Activated CD4-positive, alpha-beta T cell treated with anti-CD3 and anti-CD28 coated beads, Interleukin-10, Interleukin-2, amounts not matched to agents 100 ng/mL and 50 ng/mL, durations not matched to agents 16 hours and 8 hours (primary cell): ENCODE measurements at regions not wholly inside any gene's neighbourhood (a gene's known extent, or its start where the extent isn't known, plus 50 kb on each side); places are given as distances from the start of the nearest gene placed in this dataset.
"Not testable (repeated sequence)": the region's sequence is repeated elsewhere in the genome, so short reads cannot be mapped to it uniquely, and the experiment has no call there.

ENCODE experiments used
- DNase-seq: peaks from one replicate; pipeline ENCODE4 v3.0.0-alpha.2; 2020

DNA sequence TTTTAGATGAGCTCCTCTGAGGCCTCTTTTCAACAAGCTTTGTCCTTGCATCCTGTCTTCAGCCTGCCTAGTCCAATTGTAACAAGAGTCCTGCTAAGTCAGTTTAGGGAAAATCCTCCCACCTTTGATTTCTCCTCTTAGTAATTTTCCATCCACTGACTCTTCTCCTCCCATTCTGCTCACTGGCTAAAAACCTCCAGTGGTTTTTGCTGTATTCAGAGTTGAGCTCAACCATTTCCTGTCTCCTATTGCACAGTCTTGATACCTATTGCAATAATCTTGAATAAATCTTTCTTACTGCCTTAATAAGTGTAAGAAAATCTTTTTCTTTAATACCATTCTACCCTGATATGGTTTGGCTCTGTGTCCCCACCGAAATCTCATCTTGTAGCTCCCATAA is 117.8 kb upstream of the ENPP6 start:
- DNase-seq = peak; percentile 28

DNA sequence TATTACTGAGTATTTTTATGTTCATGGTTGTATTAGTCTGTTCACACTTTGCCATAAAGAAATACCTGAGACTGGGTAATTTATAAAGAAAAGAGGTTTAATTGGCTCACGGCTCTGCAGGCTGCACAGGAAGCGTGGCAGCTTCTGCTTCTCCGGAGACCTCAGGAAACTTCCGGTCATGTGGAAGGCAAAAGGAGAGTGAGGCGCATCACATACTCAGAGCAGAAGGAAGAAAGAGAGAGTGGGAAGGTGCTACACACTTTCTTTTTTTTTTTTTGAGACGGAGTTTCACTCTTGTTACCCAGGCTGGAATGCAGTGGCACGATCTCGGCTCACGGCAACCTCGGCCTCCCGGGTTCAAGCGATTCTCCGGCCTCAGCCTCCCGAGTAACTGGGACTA is 115.8 kb upstream of the ENPP6 start:
- DNase-seq = peak; percentile 17

DNA sequence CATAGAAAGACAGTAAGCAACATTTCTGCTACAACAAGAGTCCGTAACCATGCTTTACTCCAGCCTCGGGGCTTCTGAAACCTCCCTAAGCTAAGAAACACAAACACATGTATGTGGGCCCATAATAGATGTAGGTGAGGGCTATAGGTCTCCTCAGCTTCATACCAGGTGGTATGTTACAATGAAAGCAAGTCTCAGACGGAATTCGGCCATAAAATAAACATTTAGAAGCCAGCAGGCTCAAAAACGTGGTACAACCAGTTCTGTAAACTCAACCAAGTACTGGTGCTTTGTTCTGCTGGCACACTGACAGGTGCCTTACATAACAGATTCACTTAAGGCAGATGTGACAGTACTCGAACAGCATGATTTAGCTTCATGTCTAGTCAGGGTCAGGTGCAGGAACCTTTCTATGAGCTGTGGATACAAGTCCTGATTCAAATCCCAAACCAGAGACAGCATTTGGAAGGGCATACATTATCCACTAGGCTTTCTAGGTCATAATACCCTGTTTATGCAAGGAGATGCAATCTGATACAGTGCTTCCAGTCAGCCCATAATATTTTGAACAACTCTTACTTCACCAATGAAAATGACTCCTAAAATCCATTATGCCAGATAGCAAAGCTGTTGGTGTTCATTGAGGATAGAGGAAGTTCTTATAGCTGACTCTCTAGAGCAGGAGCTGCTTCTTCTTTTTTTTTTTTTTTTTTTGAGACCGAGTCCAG is 113.8 kb upstream of the ENPP6 start:
- DNase-seq = no peak

DNA sequence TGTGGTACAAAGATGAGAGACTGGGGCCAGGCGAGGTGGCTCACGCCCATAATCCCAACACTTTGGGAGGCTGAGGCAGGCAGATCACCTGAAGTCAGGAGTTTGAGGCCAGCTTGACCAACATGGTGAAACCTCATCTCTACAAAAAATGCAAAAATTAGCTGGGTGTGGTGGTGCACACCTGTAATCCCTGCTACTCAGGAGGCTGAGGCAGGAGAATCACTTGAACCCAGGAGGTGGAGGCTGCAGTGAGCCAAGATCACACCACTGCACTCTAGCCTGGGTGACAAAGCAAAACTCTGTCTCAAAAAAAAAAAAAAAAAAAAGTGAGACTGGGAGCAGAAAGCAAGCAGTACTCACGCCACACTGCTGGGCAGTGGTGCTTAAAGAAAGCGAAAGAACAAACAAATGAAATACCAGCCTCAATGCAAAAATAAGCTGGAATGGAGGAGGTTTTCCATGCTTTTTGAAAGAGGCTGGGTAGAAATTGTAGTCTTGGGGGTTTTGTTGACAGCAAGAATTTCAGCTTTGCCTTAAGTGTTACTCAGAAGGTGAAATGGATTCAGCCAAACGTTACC is 112.9 kb upstream of the ENPP6 start:
- not testable (repeated sequence) for DNase-seq

DNA sequence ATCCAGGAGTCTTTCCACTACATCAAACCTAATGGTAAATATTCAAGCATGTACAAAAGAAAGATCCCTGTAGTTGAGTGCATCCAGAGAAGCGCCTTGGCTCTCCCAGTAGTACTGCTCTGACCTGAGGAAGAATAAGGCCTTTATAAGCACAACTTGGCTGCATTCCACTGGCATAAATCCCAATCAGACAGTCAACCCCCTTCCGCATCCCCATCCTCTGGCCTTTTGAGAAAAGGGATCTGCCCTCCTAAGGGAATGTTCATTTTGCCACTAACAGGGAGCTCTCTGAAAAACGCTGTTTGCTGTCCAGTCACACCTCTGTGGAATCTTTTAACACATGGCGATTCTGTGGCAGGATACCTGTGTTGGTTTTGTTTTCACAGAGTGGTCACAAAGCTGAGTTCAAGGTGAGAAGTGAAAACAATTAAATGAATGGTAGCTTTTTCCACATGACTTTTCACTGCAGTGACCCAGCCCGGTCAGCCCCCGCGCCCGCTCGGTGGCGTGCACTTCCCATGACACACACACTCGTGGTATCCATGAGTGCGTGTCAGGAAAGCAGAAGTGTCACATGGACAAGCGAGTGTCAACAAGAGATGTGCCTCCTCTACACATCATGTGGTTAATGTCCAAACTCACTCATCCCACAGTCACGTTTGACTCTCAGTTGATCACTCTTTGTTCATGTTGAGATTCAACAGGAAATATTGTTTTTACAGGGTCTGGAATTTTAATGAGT is 112.2 kb upstream of the ENPP6 start:
- DNase-seq = peak; percentile 60

DNA sequence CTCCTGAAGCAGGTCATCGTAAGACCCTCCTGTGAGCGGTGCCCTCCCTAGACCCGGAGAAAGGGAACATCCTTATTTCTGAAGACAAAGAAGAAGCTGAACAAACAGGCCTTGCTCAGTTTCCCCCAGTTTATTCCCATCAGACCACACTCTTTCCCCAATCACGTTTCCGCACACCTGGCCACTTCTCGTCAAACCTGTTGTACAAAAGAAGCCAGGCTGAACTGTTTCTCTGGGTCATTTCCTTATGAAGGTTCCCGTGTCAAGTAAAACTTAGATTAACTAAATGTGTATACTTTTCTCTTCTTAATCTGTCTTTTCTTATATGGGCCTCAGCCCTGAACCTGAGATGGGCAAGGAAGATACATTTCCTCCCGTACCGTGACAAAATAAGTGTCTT is 111.6 kb upstream of the ENPP6 start:
- DNase-seq = no peak

DNA sequence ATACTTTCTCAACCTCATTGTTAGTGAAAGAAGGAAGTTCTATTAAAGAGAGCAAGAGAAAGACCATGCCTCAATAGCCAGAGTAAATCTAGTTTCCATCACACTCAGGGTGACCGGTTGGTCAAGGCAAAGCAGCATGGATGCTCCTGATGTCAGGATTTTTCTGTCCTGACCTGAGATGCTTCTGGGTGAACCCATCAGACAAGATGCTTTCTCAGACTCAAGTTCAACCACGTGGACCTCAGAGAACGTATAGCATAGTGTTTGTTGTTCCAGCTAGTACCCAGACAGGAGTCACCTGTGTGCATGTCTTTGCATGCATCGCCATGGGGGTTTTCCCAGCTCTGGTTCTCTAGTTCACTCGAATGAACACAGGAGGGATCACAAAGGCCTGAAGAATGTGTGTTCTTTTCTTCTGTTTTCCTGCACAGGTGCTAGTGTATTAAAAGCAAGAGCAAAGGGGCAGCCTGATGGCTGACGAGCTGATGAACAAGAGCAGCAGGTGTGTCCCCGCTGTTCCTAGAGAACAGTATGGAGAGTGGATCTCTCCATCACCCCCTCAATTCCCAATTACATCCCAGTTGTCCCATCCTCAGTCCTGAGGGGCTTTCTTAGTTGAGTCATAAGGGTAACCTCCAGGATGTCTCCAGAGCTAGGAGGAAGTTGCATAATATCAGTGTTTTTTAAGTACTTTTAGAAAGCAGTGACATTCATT is 110.5 kb upstream of the ENPP6 start:
- DNase-seq = peak; percentile 46

DNA sequence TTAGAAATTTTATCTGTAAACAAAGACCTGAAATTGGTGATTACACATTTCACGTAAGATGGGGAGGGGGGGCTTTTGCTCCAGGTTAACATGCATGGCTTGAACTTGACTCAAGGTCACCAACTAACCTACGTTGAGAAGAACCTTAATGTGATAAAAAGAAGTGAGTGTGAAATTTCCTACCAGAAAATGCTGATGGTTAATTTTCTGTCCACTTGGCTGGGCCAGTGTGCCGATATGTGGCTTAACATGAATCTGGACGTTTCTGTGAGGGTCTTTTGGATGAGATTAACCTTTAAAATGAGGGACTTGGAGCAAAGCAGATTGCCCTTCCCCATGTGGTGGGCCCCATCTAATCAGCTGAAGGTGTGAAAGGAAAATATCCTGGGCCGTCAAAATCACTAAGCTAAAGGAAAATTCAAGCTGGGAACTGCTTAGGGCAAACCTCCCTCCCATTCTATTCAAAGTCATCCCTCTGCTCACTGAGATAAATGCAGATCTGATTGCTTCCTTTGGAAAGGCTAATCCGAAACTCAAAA is 107.3 kb upstream of the ENPP6 start:
- DNase-seq = no peak

DNA sequence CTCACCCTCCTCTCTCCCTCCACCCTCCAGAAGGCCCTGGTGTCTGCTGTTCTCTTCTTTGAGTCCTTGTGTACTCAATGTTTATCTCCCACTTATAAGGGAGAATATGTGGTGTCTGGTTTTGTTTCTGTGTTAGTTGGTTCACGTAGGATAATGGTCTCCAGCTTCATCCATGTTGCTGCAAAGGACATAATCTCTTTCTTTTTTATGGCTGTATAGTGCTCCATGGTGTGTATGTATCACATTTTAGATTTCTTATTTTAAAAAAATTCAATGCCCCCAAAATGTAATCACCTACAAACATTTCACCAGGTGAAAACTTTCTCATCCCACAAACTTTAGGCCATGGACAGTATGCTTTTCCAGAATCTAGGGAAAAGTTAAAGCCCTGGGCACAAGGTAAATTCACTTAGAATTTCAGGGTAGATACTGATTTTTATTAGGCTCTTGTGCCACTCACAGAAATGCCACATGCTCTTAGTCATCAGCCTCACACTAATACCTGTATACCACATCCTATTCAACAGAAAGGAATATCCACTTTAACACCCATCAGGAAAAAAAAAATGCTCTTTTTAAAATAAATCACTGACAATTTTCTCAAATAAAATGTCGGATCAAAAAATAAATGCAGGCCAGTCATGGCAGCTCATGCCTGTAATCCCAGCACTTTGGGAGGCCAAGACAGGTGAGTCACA is 104.8 kb upstream of the ENPP6 start:
- no peak for DNase-seq

DNA sequence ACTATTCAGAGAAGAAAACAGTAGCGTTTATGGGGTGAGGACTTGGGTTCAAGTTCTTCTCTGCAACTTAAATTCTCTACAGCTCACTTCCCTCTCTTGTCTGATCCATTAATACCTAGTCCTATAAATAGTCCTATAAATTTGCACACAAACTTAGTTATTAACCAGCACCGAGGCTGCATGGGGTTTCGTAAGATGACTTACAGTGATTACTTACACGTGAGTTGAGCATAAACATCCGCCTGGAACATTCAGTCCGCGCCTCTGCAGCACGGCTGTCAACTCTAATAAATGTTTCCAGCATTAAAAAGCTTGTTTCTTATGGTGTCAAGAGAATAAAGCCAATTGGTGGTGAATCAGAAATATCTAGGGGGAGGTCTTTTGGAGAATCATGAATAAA is 103.0 kb upstream of the ENPP6 start:
- no peak for DNase-seq

DNA sequence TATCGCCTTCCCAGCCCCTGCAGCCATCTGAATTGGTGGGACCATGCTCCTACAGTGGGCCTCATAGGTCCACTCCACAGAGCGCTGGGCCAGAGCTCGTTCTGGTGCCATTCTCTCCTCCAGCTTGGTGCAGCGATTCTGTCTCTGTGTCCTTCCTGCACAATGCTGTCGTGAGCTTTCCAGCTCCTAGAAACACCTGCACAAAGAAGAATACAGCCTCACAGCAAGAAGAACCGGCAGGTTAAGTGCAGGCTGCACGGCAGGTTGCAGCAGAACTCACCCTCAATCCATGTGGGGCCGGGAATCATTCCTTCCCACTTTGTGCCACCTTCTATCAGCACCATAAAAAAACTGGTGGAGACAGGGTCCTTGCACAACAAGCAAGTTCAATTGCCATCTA is 101.2 kb upstream of the ENPP6 start:
- DNase-seq = no peak

DNA sequence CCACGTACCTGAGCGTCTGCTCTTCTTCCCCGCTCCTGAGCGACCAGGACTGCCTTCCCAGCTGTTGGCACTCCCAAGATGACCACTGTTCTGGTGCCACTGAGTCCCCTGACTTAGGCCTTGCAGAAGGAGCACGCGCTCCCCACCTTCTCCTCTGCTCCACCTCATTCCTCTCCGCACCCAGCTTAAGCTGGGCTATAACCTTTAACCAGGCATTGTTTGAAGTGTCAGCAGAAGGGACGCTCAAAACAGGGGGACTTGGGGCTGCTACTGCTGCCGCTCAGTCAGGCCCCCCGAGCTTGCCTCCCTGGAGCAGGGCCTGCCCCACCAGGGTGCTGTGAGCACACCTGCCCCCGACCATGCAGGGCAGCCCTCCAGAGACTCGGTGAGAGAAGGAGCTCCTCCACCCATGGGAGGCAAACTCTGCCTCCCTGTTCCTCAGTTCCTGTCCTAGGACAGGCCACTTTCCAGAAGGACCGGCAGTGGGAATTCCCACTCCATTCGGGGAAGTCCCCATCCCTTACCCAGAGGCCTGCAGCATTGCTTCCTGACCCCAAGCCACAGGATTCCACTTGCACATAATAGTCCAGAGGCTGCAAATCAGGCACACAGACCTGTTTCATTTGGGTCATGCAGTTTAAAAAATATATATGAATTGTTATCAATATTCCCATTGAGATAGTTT is 99.7 kb upstream of the ENPP6 start:
- DNase-seq = no peak

DNA sequence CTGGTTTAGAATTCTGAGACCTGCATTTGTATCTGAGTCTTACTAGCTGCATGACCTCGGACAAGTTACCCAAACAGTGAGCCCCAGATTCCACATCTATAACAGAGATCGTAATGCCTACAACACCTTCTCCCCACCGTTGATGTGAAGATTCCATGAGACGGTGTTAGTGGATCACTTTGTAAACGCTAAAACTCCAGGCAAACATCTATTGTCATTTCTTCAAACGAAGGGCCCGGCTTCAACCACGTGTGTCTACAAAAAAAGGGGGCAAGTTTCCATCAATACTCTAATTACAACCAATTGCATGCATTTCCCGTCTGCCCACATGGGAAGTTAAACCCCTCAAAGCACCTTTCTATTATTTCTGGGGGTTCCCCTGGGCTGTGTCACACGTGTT is 99.1 kb upstream of the ENPP6 start:
- DNase-seq = no peak

DNA sequence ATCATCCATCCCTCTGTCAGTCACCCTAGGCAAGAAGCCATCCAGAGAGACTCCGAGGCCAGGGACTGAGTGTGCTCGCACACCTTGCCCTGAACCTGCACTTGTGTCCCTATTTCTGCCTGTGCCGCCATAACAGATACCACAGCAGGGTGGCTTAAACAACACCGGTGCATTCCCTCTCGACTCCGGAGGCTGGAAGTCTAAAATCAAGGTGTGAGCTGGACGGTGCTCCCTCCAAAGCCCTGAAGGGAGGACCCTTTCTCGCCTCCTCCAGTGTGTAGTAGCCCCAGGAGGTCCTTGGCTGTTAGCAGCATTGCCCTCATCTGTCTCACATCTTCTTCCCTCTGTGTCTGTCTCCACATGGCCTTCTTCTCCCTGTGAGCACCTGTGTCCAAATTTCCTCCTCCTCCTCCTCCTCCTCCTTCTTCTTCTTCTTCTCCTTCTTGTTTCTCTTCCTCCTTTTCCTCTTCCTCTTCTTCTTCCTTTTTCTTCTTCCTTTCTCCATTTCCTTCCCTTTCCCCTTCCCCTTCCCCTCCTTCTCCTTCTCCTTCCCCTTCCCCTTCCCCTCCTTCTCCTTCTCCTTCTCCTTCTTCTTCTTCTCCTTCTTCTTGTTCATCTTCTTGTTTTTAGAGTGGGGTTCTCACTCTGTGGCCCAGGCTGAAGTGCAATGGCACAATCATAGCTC is 98.1 kb upstream of the ENPP6 start:
- no peak for DNase-seq

DNA sequence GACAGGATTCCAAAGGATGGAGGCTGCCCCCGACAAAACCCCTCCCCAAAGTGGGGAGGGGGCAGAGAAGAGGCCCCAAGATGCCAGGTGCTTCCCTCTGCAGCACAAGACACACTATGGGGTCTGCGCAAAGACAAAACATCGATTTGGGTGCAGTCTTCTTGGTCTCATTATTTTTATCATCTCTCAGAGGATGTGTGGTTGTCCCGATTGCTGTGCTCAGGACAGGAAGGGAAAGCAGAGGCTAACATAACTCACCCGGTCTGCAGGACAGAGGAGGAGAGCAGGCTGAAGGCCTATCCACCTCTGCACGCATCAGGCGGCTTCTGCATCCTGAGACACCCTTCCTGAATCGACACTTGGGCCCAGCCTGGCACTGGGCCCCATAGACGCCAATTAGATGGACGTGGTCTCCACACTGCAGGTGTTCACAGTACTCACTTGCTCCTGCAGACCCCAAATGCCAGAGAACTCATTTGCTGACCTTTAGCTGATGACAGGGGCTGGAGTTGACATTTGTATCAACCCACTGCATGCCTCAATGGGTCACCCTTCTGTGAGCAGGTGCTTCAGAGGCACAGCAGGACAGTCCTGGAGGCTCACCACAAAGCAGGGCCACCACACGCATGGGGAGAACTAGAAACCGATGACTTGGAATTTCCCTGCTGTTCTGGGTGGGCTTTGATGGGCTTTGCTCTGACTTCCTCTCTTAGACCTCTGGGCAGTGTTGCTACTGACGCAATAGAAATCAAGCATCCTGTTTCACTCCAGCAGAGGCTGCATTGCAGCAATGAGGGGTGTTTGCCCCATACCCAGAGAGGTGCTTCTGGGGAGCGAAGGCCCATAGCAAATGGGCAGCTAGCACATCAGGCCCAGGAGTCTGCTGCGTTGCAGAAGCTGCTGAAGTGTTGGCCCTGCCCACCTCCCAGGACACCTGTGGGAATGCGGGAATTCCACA is 96.3 kb upstream of the ENPP6 start:
- peak; percentile 29 for DNase-seq

DNA sequence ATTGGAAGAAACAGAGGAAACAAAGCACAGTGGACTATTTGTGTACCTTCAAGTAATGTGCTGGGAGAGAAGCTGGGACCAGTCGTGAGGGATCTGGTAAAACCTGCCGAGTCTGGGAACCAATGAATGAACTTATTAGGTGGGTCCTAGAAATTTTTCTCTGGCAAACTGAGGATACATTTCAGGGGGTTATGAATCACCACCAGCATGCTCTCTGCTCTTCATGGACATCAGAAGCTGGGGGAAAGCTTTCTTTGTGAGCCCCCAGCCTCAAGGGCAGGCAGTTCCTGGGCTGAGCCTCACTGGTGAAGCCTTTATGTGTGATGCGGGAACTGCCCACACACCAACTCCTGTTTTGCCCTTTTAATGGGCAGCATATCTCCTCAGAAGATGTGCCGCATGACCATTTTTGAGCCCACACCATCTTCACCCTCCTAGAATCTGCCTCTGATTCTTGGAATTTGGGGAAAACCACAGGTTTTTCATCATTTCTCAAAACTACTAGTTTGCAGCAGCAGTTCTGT is 95.4 kb upstream of the ENPP6 start:
- peak; percentile 60 for DNase-seq

DNA sequence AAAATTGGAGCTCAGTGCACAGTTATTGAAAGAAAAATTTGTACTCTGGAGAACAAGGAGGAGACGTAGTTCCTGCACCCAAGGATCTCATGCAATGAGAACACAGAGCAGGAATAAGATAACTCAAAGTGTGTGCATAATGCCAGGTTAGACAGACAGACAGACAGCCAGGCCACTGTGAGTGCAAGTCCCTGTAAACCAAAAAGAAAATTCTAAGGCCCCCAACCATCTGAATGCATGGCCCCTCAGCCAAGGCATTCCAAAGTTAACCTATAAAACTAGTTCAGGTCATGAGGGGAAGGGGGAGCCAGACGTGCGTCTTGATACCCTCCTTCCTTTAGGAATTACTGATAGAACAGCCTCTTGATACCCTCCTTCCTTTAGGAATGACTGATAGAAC is 94.5 kb upstream of the ENPP6 start:
- no peak for DNase-seq

DNA sequence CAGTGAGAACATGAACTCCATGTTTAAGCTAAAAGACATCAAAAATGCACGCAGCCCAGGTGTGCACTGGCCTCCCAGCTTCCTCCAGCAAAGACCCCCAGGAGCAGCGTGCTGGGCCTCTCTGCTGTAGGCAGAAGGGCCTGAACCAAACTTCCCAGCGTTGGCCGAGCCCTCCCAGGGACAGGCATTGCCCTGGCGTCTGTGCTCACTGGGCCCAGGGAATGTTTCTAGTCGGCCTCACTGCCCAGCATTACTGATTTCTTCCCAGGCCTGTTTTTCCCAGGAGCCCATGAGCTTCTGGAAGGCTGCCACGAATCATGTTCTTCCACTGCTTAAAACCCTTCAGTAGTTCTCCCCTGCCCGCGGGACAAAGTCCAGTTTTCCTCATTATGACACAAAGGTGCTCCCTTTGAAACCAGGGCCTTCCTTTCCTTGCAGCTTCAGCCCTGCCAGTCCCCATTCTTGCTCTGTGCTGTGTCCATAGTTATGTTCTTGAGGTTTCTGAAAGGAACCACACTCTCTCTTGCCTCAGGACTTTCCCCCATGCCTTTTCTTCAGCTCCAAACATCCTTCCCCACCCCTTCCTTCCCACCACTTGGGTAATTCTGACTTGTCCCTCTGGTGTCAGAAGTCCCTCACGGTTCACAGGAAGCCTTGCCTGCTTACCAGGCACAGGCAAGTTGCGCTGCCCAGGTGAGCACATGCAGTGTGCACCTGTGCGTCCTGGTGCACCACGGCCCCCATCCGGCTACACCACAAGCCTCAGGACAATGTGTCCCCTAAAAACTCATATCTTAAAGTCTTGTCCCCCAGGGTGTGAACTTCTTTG is 93.4 kb upstream of the ENPP6 start:
- DNase-seq = no peak

DNA sequence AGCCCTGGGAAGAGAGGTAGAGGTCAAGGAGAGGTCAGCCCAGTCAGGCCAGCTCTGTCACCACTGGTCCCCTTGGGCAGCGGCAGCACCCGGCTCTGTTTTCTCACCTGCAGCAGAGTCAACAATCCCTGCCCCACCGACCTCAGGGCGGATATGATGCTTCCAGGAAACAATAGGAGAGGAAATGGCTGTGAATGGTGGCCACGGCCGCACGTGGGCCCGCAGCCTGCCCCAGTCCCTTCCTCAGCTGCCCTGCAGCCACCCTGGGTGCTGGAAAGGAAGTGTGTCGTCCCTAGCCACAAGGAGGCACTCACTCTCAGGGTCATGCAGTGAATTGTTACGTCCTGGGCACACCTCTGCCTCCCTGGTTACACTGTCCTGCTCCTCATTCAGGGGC is 92.5 kb upstream of the ENPP6 start:
- peak; percentile 82 for DNase-seq
